ENCODE measurements at regions not wholly inside any gene's neighbourhood (a gene's known extent, or its start where the extent isn't known, plus 50 kb on each side); places are given as distances from the start of the nearest gene placed in this dataset.

DNA sequence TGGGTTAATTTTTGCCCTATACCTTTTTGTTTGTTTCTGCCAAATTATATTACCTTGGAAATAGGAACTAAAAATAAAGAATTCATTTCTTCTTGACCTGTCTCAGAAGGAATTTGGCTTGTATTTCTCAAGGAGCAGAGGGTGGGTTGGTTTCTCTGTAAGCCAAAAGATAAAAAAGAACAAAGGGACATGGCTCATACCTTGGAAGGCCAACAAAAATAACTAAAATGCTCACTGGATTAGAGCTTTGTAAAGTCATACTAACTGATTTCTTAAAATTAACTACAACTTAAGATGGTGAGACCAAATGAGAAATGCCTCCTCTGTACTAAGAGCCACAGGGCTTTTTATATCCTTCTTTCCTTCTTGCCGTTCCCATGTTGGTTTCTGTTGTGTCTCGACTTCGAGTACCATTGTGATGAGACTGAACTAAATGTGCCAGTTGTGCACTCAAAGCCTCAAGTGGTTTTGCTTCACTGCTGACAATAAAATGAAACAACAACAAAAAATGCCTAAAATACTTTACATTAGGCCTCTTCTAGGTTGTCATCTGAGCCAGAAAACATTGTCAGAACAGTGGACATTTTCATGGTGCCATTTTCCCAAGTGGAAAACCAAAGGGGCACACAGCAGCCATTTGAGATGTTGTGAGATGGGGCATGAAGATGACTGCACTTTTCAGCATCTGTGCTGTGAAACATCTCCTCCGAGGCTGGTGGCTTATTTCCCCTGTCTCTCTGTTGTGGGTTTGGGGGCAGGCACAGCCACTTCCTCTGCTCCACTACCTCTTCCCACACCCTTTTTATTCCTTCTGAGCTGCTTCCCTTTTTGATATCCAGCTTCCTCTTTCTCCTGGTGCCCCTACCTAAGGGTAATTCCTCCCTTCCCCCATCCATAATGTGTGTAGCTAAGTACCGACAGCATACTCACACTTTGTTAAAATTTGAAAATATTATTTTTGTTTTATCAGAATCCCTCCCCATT, 51.8 kb upstream of the AGR3 start:
- Histone ChIP-seq H3K4me1 (peaks cover 0 to 27% of the 10 kb centered on the region in 2 donors), H3K27me3 (no peaks in the 10 kb centered on the region), H3K27ac (no peak overlapping the region), H3K9me3 (no peaks in the 10 kb centered on the region), H3K36me3 (no peaks in the 10 kb centered on the region), H3K4me3 (no peak overlapping the region)
- intact Hi-C loops (cut with DNase I): no loop called here
- ATAC-seq: peak; percentile 29
- peak in 2 of 4 donors; percentile 41 to 47 for DNase-seq
- TF ChIP-seq, protein P1, sequence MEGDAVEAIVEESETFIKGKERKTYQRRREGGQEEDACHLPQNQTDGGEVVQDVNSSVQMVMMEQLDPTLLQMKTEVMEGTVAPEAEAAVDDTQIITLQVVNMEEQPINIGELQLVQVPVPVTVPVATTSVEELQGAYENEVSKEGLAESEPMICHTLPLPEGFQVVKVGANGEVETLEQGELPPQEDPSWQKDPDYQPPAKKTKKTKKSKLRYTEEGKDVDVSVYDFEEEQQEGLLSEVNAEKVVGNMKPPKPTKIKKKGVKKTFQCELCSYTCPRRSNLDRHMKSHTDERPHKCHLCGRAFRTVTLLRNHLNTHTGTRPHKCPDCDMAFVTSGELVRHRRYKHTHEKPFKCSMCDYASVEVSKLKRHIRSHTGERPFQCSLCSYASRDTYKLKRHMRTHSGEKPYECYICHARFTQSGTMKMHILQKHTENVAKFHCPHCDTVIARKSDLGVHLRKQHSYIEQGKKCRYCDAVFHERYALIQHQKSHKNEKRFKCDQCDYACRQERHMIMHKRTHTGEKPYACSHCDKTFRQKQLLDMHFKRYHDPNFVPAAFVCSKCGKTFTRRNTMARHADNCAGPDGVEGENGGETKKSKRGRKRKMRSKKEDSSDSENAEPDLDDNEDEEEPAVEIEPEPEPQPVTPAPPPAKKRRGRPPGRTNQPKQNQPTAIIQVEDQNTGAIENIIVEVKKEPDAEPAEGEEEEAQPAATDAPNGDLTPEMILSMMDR (IDR thresholded peaks at IDR 0.05): no peak

DNA sequence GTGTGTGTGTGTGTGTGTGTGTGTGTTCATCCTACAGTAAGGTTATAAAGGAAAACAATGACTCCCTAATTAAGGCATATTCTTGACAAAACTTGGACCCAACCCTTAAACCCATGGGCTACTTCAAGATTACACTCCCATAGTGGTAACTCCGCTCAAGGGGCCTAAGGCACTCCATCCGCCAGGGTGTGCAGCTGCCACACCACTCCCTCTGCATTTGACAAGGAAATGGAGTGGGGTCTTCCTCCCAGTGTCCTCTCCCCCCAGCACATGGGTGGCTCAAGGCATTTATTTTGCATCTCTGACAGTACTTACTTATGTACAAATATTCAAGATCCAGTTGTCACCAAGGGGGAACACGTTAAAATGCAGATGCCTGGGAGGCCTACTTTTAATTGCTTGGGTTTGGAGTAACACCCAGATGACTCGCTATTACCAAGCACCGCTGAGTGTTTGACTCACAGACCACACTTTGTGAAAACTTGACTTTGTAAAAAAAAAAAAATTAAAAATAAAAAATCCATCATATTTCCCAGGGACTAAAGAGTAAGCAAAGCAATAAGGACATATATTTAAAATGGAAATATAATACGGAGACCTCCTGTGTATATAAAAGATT, 53.0 kb upstream of the AGR3 start:
- Histone ChIP-seq H3K27ac (peak overlapping the region in 1 of 2 donors; percentile 15), H3K27me3 (no peaks in the 10 kb centered on the region), H3K4me1 (peaks cover 0 to 19% of the 10 kb centered on the region in 2 donors), H3K36me3 (no peaks in the 10 kb centered on the region), H3K9me3 (no peaks in the 10 kb centered on the region), H3K4me3 (no peak overlapping the region)
- DNase-seq (no peak), ATAC-seq (peak; percentile 36)
- TF ChIP-seq, protein P1 (IDR thresholded peaks at IDR 0.05): no peak
- intact Hi-C loops (cut with DNase I): no loop called here

- DNase-seq (no peak), ATAC-seq (peak; percentile 86)
- intact Hi-C loops (cut with DNase I): no loop called here
Measured at GRCh38 chr7:16935341-16935735, 53.6 kb upstream of the AGR3 start.

GRCh38 chr7:16936626-16937422, 55.0 kb upstream of the AGR3 start:
- no peak overlapping the region for H3K27ac ChIP-seq
- H3K9me3 ChIP-seq: no peaks in the 10 kb centered on the region
- no peaks in the 10 kb centered on the region for H3K36me3 ChIP-seq
- ATAC-seq: no peak
- intact Hi-C loops (cut with DNase I): no loop called here
- DNase-seq: no peak
- peaks cover 0 to 15% of the 10 kb centered on the region in 2 donors for H3K4me1 ChIP-seq
- H3K27me3 ChIP-seq: no peaks in the 10 kb centered on the region
- H3K4me3 ChIP-seq: no peak overlapping the region
- TF ChIP-seq, protein P1 (IDR thresholded peaks at IDR 0.05): no peak

More at GRCh38 chr7:16935341-16935735, 53.6 kb upstream of the AGR3 start:
- TF ChIP-seq, protein P1 (IDR thresholded peaks at IDR 0.05): no peak
- no peak overlapping the region for H3K4me3 ChIP-seq
- no peaks in the 10 kb centered on the region for H3K36me3 ChIP-seq
- H3K27ac ChIP-seq: peak overlapping the region in 1 of 2 donors; percentile 15
- peaks cover 0 to 15% of the 10 kb centered on the region in 2 donors for H3K4me1 ChIP-seq
- H3K27me3 ChIP-seq: no peaks in the 10 kb centered on the region
- no peaks in the 10 kb centered on the region for H3K9me3 ChIP-seq
